ENCODE measurements at regions not wholly inside any gene's neighbourhood (a gene's known extent, or its start where the extent isn't known, plus 50 kb on each side); places are given as distances from the start of the nearest gene placed in this dataset.
A peak's percentile ranks its signal among the peaks of the same experiment; 100 is the strongest.
"Not testable (repeated sequence)": the region's sequence is repeated elsewhere in the genome, so short reads cannot be mapped to it uniquely, and the experiment has no call there.

DNA sequence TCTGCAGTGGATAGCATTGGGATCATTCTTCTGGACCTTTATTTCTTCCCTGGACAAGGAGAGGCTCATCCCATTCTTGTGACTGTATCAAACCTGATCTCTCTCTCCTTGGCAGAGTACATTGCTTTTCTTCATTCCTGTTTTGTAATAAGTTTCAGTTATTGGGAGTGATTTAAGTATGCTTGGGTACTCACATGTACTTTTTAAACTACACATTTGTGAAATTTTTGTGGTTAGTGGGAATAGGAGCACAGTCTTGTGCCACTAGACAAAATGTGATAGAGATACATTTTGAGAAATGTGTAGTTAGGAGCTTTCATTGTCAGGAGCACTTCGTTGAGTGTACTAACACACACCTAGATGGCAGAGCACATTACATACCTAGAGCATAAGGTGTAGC lies 262.6 kb downstream of the C3orf38 start:
- no peak for DNase-seq

DNA sequence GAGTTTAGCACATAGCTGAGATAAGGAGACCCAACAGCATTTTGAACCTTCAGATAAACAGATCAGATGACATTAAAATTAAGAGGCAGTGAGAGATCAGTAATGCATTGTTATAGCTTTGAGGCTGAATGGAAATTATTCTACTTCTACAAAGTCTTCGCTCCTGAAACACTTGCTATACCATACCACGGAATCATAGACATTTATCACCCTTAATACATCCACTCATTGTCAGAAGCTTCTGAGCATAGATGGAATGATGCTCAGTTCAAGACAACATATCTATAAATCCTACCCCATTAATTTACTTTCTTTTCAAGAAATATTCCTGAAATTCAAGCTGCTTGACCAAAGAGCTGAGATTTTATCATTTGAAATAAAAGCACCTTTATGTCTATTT lies 266.7 kb downstream of the C3orf38 start:
- no peak for DNase-seq

DNA sequence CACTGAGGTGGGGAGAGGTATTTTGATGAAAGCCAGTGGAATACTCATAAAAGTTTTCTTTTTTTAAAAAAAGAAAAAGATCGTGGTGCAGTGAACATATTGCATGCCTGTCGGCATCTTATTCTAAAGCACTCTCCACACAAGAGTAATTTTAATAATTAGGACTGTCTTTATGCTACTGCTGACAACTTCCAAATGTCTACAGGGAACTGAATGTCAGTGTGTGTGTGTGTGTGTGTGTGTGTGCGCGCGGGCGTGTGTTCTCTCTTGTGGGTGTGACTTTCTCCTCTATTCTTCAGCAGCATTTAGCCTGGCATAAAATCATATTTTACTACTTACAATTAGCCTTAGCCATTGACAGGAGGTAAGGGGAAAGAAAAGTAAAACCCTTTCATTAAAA lies 268.5 kb downstream of the C3orf38 start:
- no peak for DNase-seq

DNA sequence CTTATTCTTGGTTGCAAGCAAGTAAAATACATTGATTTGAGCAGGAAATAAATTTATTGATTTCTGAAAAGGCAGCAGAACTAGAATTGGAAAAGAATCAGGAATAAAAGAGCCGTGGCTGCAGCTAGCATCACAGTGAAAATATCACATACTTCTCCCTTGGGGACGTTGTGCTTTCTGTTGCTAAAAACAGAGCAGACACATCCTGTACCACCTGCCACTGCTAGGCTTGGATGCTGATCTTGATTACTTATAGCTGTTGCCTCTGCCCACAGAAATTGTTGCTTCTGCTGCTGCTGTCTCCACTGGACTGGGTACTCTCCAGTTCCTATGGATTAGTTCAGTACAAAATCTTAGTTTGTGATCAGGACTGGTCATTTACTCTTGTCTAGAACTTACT lies 283.8 kb downstream of the C3orf38 start:
- no peak for DNase-seq

DNA sequence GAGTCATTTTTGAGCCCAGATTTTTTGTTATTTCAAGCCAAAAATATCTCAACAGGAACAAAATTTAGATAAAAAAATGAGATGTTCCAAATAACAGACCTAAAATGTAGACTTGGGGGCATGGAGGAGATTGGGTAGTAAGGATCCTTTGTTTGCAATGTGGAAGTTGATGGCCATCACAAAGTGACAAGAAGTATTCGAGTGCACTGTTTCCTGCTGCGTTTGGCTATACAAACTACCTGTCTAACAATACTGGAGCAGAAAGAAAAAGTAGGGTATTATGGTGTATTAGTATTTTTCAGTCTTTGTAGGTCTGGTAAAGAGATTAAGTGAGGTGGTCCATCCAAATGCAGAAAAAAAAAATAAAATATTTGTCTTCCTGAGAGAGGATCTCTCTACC lies 284.2 kb downstream of the C3orf38 start:
- DNase-seq, result no peak

DNA sequence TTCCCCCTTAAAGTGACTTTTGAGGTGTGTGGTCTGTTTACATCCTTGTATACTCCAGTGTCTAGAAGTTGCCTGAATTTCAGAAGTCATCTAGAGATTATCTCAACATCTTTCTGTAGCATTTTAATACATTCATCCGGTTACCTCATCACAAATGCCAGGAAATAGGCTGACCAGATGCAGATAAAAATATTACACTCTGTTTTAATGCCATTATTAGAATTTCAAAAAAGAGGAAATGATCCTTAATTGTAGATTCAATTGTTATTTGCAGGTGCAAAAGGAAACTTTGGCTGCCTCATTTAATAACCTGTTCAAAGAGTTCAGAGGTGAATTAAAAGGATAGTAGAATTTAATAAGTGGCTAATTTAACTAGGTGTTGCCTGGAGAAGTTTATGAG lies 290.9 kb downstream of the C3orf38 start:
- DNase-seq, result no peak

DNA sequence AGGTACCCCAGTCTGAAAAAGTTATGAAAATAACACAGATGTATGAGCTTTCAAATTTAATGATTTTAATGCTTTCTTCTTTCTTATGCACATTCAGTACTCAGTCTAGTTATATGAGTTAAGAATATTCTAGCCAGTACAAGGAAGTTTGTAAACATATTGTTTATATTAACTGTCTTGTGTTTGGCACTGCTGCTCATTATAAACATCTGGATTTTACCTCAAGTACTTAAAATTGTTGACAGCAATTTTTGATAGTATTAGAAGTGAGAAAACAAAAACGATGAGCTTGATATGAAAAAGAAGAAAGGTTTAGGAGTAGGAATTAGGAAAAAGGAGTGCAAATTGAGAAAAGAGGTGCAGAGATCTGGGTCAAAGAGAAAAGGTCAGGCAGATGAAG lies 293.3 kb downstream of the C3orf38 start:
- no peak for DNase-seq

DNA sequence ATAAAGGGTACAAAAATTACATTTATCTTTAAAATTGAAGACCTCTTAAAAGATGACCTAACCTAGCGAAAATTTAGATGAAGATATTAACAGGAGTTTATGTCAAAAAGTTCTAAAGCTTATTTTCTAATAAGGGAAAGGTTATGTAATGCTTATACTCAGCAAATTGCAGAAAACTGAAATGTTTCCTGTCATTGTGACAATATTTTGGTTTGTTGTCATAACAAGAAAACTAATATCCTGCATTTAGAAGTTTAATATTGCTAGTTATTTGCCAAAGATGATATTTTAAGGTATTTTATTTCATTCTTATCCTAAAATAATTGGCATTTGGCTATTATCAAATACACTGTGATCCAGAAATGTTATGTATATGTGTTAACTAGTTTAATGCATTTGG lies 294.5 kb downstream of the C3orf38 start:
- no peak for DNase-seq

DNA sequence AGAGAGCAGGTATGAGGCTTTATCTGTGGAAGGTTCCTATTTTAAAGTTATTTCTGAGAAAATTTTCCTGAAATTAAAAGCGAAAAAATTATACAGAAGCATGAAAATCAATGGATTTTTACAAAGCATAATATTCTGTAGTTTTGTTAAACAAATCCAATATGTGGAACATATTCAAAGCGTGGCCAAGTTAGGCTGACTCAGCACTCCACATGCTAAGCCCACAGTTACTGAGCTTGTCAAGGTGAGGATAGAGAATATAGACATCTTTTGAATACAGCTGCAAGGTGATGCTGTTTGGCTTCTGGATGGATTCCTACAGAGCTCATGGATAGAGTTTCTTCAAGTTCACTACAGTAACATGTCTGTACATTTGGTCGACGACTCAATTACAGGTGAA lies 302.5 kb downstream of the C3orf38 start:
- no peak for DNase-seq

DNA sequence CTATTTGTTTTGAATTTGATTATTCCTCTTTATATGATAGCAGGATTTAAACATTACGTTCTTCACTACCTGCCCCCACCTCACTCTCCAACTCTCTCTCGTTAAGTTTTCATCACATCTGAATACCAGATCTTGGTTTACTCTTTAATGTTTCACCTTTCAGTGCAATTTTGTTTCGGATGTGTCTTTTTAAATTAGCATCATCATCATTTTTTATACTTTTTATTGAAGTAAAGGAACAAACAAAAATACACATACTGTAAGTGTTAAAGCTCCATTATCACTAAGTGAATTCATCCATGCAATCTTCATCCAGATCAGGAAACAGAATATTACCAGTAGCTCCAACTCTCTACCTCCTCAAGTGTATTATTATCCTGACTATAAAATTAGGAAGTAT lies 310.6 kb downstream of the C3orf38 start:
- DNase-seq, result no peak

DNA sequence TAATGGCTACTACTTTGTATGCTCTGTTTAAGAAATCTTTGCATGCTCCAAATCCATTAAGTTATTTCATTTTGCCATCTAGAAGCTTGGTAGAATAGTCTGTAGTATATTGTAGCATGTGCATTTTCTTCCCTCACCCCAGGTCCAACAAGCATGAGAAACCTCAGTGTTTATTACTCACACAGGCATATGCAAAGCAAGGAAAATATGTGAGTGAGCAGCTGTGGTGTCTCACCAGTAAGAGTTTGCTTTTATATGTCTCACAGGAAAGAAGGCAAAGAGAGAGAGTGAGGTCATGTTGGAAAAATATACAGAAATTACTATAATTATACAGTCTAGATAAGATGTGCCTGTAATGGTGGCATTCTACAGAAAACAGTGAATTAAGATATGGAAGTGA lies 312.5 kb downstream of the C3orf38 start:
- DNase-seq, result no peak

DNA sequence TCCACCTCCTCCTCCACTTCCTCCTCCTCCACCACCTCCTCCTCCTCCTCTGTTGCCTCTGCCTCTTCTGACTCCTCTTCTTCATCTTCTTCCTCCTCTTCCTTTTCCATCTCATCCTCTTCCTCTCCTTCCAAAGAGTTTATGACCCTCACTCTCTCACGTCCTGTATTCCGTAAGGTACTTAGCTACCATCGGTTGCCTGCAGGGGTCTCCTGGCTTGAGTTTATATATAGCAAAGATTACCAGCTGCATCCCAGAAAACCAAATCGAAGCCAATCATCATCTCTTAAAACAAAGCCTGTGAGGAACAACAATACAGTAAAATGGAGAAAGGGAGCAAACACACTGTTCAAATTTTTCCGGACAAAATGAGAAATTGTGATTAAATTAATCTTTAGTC lies 317.4 kb downstream of the C3orf38 start:
- DNase-seq, result no peak

DNA sequence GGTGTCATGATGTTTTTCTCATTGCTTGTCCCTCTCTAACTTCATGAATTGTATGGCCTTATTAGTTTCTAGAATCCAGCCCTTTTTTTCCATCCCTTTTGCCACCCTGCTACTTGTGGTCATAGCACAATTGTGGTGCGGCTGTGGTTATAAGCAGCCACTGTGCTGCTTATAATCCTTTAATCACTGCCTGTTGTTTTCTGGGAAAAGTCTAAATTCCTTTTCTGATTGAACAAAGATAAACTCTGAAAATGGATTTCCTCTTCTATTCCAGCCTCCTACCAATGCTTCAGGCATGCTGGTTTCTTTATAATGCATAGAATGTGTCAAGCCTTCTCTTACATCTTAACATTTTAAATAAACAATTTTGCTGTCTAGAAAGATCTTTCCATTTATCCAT lies 319.5 kb downstream of the C3orf38 start:
- no peak for DNase-seq

DNA sequence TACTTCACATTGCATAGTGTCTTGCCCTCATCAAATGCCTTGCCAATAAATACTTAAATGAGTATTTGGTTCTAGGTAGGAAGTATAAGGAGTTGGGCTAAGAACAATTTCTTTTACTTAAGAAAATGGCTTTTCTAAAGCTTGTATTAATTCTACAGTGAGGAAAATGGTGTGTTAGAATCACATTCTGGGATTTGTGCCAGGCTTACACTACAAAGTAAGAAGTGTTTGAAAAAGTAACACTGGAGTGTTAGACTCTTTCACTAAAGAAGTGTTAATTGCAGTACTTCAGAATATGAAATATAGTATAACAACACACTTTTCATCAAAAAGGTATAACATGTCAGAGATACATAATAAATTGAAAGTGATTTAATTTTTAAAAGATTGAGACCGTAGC lies 328.7 kb downstream of the C3orf38 start:
- no peak for DNase-seq

DNA sequence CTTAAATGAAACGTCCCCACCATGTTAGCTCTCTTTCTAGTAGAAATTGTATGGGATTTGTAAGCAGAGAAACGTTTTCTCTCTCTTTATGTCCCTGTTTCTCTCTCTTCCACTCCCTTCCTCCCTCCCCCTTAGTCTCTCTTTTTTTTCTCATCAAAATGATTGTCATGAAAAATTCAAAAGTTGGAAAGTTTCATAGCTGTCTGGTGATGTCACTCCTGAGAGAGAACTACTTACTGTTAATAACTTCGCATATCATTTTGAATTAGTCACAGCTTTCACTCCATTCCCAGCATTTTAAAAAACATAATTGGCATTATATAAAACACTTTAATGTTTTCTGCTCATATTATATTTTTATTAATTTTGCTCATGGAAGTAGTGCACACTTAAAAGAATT lies 331.1 kb downstream of the C3orf38 start:
- peak; percentile 8 for DNase-seq

DNA sequence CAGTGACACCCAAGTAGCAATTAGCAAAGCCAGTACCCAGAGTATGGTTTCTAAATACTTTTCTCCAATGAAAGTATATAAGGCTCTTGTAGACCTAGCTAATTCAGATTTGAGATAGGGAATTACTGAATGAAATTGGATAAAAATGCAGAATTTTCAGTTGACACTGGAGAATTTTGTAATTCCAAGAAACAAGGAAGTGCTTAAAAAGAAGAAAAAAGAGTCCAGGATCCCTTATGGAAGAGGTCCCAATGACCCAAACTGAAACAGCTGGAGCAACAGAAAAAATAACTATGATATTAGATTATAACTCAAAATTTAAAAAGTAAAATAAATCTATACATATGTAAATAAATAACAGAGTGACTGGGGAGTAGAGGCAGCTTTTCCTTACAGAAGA lies 335.2 kb downstream of the C3orf38 start:
- DNase-seq, result no peak

DNA sequence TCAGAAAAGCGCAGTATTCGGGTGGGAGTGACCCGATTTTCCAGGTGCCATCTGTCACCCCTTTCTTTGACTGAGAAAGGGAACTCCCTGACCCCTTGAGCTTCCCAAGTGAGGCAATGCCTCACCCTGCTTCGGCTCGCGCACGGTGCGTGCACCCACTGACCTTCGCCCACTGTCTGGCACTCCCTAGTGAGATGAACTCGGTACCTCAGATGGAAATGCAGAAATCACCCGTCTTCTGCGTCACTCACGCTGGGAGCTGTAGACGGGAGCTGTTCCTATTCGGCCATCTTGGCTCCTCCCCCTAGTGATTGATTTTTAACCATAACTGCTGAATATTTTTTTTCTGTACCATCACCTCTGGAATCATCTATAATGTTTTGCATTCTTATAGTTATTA lies 359.1 kb downstream of the C3orf38 start:
- not testable (repeated sequence) for DNase-seq

DNA sequence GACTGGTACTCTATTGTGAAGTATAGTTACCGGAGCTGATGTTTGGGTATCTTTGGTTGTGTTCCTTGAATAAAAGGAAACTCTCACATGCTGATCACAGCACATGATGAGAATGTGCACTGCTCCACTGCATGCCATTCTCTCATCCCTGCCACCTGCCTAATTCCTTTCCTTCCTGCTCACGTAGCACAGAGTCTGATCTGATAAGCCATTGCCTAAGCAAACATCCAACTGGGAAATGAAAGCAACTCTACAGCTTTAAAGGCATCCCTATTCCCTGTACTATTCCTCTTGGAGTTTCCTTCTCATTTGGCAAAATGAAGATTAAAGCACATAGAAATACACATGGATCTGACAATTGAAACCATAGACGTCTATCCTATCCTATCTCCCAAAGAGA lies 359.8 kb downstream of the C3orf38 start:
- DNase-seq, result no peak

DNA sequence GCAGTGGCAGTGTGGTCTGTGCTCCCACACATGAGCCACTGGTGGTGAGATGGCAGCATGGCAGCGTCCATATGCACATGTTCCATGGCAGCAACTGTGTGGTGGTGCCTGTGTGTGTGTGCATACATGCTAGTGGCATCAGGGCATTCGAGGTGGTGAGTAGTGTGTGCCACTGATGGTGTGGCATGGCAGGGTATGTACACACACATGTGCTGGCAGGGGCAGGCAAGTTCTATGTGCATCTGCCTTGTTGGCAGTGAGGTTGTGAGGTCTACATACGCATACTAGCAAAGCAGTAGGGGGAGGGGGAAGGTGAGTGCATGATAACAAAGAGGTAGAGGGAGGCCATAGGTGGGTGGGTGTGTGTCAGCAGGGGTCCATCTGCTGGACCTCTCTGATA lies 378.7 kb downstream of the C3orf38 start:
- no peak for DNase-seq

DNA sequence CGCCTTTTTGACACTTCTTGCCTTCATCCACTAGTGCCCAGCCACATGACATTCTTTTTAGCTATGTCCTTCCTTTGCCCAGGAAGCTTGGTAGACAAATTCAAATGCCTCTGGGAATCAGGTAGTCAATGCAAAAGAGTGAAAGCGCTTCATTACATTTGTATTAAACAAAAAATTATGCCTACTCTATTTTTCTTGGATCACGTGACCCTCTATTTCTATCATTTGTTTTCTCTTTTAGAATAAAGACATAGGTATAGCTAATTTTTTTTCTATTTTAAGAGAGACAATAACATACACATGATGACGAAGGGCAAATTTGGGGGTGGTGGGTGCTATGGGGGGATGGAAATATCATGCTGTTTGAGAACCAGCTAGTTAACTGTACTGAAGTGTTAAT lies 384.8 kb downstream of the C3orf38 start:
- DNase-seq, result no peak

DNA sequence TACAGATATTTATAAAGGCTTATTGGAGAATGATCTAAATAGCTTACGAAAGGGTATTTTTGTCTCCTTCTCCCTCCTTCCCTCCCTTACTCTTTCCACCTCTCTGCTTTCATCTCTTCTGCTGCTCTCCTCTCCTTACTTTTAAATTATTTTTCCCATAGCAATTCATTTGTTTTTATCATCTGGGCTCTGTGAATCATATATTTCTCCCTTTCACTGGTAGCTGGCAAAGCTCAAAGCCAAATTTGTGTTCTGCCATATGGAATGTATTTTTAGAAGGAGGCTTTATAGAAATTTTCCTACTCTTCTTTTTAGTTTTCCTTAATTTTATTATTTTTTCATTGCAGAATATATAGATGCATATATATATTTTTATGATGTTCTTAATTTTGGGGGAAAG lies 385.8 kb downstream of the C3orf38 start:
- DNase-seq, result no peak

DNA sequence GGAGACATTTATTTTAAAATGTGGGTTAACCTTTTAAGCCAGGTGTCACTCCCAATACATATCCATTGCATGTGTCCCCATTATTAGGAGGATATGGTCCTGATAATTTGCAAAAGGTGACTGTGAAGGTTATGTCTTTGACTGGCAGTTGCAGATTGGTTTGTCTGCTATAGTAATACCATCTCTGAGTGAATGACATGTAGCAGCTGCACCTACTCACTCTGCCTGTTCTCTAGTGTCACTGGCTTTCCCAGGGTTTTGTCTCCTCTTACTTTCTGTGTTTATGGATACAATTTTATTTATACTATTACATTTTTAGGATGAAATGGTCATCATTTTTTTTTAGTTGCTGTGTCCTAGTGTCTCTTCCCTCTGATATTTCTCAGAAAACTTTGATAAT lies 393.2 kb downstream of the C3orf38 start:
- no peak for DNase-seq

DNA sequence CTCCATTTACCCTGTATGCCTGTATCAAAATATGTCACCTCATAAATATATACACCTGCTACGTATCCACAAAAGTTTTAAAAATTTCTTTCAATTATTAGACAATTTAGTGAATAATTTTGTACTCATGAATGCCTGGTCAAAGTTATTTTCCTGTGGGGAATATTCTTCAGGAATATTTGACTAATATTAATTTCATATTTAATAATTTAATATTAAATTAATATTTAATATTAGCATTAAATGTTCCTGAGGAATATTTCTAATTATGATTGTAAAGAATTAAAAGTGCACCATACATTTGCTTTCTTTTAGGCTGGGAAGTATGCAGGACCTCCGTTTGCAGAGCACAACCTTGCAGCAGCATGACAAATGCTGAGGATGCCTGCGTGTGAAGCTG lies 422.7 kb downstream of the C3orf38 start:
- DNase-seq, result no peak

DNA sequence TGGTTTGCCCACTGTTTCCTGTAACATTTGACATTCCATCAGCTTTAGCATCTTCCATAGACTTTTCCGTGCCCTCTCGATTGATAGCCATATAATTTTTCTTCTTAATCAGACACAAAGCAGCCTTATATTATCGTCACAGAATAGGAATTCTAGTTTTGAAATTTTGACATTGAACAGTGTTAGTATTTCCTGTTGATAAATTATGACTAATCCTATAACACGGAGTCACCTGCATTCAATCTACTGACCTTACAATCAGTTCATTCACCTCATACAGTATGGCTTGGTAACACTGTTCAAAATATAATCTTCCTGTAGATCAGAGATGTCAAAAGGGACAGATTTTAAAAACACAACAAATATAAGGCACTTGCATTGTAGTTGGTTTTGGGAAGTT lies 423.7 kb downstream of the C3orf38 start:
- DNase-seq, result no peak

DNA sequence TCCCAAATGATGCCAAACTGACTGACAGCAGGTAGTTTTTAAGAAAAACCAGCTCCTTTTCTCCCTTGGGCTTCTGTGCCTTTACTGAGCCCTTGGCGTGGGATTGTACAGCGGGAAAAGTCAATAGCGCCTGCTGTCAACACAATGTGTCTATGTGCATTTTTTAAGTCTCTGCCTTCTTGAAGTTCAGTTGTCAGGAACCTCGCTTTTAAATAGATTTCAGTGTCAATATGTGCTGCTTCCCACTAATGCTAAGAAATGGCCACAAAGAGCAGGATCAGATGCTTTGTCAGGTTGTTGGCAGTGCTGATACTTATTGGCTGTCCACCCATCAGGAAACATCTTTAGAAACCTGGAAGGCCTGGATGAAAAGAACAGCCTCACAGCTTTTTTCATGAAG lies 424.4 kb downstream of the C3orf38 start:
- no peak for DNase-seq

DNA sequence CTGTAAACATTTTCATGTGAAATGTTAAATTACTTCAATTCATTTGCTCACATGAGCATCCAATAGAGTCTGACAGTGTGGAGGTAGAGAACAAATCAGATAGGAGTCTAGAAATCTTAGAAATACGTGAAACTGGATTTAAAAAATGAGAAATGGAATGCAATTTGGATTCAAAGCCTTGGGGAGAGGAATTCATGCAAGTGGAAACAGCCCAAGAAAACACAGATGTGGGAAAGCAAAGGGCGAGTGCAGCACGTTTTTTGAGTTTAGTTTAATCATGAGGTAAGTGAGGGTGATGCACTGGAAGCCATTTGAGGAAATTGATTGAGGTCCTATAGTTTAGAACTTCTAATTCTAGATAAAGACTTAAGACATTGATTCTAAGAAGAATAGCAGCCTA lies 434.7 kb downstream of the C3orf38 start:
- no peak for DNase-seq

All from NCI-H226 (cell line).